PC-3 (cell line): ENCODE measurements at regions not wholly inside any gene's neighbourhood (a gene's known extent, or its start where the extent isn't known, plus 50 kb on each side); places are given as distances from the start of the nearest gene placed in this dataset.

ENCODE experiments used
- EZH2 ChIP-seq: fragments of 300-600 bp; sonication (generic); IDR thresholded peaks from one replicate; pipeline ENCODE4 v1.6.1; 2017; ENCODE audit warnings: antibody characterized with exemption, mild to moderate bottlenecking, low read length; ENCODE audit not compliant: unreplicated experiment
- TF ChIP-seq, protein P1 (sequence below): fragments of 300-600 bp; sonication (generic); conservative IDR thresholded peaks from 2 replicates; pipeline ENCODE4 v1.5.1; 2017; ENCODE audit warnings: antibody characterized with exemption, low read depth, mild to moderate bottlenecking, low read length

DNA sequence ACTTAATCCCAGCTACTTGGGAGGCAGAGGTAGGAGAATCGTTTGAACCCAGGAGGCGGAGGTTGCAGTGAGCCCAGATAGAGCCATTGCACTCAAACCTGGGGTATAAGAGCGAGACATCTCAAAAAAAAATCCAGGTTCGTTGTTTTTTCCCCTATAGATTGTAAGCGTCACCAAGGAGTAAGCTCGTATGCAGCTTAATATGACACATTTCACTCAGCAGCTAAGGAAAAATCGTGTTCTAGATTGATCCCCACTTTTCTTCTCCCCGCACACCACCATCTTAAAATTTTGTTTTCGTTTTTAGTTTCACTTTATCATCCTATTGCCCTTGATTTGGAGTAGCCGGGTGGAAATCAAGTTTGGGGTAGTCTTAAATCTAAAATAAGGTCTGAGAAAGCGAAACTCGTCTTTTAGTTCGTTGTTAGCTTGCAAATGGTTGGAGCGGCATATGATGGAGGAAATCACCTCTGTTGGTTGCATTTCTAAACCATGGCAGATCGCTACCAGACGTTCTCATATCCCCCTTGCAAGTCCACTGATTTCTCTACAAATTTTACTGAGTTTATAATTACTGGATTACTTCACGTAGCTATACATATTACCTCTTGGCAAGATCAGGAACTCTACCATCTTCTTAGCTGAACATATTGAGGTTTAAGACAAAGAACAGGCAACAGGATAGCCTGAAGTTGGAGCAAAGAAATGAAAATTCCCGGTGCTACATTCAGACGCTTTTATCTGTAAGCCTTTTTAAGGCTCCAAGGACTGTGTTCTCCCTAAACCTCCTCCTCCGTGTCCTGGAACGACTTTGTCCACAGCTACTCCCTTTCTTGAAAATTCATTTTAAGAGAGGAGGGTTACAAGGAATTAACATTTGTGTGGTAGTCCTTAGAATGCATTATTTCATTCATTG lies 91.1 kb upstream of the BTN3A2 start:
- TF ChIP-seq, protein P1, sequence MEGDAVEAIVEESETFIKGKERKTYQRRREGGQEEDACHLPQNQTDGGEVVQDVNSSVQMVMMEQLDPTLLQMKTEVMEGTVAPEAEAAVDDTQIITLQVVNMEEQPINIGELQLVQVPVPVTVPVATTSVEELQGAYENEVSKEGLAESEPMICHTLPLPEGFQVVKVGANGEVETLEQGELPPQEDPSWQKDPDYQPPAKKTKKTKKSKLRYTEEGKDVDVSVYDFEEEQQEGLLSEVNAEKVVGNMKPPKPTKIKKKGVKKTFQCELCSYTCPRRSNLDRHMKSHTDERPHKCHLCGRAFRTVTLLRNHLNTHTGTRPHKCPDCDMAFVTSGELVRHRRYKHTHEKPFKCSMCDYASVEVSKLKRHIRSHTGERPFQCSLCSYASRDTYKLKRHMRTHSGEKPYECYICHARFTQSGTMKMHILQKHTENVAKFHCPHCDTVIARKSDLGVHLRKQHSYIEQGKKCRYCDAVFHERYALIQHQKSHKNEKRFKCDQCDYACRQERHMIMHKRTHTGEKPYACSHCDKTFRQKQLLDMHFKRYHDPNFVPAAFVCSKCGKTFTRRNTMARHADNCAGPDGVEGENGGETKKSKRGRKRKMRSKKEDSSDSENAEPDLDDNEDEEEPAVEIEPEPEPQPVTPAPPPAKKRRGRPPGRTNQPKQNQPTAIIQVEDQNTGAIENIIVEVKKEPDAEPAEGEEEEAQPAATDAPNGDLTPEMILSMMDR: no peak
- no peak for TF ChIP-seq EZH2
